Panc1 (cell line): ENCODE measurements at regions not wholly inside any gene's neighbourhood (a gene's known extent, or its start where the extent isn't known, plus 50 kb on each side); places are given as distances from the start of the nearest gene placed in this dataset.

Experiments
- CTCF ChIP-seq: fragments of 450-650 bp; IDR thresholded peaks from 2 replicates; pipeline ENCODE4 v1.5.1; 2017; ENCODE audit warnings: mild to moderate bottlenecking
- POLR2AphosphoS5 ChIP-seq: IDR thresholded peaks from 2 replicates; pipeline ENCODE4 v1.6.1; 2012; ENCODE audit warnings: mild to moderate bottlenecking, low read depth, low read length, moderate library complexity

- TF ChIP-seq CTCF (no peak), POLR2AphosphoS5 (no peak)
These were observed 85.3 kb upstream of the TIAM2 start for GRCh38 chr6:154909821-154910220.
